ENCODE measurements at regions not wholly inside any gene's neighbourhood (a gene's known extent, or its start where the extent isn't known, plus 50 kb on each side); places are given as distances from the start of the nearest gene placed in this dataset.

- 75% methylated on average over 1 of the region's 1 CpG for WGBS
- H3K4me3 ChIP-seq (ENCODE audit: low read length in 2 of 2): no peak overlapping the region
- H3K9me3 ChIP-seq (ENCODE audit: control insufficient read depth in 2 of 2, insufficient read depth in 1 of 2, low read length in 1 of 2): no peaks in the 10 kb centered on the region
- no peaks in the 10 kb centered on the region for H3K4me1 ChIP-seq (ENCODE audit: control insufficient read depth in 2 of 2, insufficient read depth in 2 of 2, low read length in 2 of 2)
- no peak for DNase-seq (ENCODE audit: low read depth in 6 of 9, low spot score in 9 of 9)
- no peak overlapping the region for H3K27ac ChIP-seq (ENCODE audit: low read depth in 1 of 2, low read length in 1 of 2)
- no peaks in the 10 kb centered on the region for H3K27me3 ChIP-seq (ENCODE audit: control insufficient read depth in 2 of 2, insufficient read depth in 1 of 2, low read length in 1 of 2)
- no peaks in the 10 kb centered on the region for H3K36me3 ChIP-seq (ENCODE audit: control insufficient read depth in 2 of 2, insufficient read depth in 2 of 2, low read length in 1 of 2)
These were observed 437.4 kb downstream of the PIK3C3 start for GRCh38 chr18:42392416-42392815.

GRCh38 chr18:42392926-42393325 is 437.9 kb downstream of the PIK3C3 start:
- Histone ChIP-seq H3K4me3 (ENCODE audit: low read length in 2 of 2) (no peak overlapping the region), H3K4me1 (ENCODE audit: control insufficient read depth in 2 of 2, insufficient read depth in 2 of 2, low read length in 2 of 2) (no peaks in the 10 kb centered on the region), H3K36me3 (ENCODE audit: control insufficient read depth in 2 of 2, insufficient read depth in 2 of 2, low read length in 1 of 2) (no peaks in the 10 kb centered on the region), H3K27me3 (ENCODE audit: control insufficient read depth in 2 of 2, insufficient read depth in 1 of 2, low read length in 1 of 2) (no peaks in the 10 kb centered on the region), H3K27ac (ENCODE audit: low read depth in 1 of 2, low read length in 1 of 2) (no peak overlapping the region), H3K9me3 (ENCODE audit: control insufficient read depth in 2 of 2, insufficient read depth in 1 of 2, low read length in 1 of 2) (no peaks in the 10 kb centered on the region)
- 87% methylated on average over 3 of the region's 3 CpGs for whole genome bisulfite sequencing
- DNase-seq (ENCODE audit: low read depth in 6 of 9, low spot score in 9 of 9): no peak

GRCh38 chr18:42394238-42394637 is 439.2 kb downstream of the PIK3C3 start:
- Histone ChIP-seq H3K27ac (ENCODE audit: low read depth in 1 of 2, low read length in 1 of 2) (no peak overlapping the region), H3K9me3 (ENCODE audit: control insufficient read depth in 2 of 2, insufficient read depth in 1 of 2, low read length in 1 of 2) (no peaks in the 10 kb centered on the region), H3K4me1 (ENCODE audit: control insufficient read depth in 2 of 2, insufficient read depth in 2 of 2, low read length in 2 of 2) (no peaks in the 10 kb centered on the region), H3K4me3 (ENCODE audit: low read length in 2 of 2) (no peak overlapping the region), H3K27me3 (ENCODE audit: control insufficient read depth in 2 of 2, insufficient read depth in 1 of 2, low read length in 1 of 2) (no peaks in the 10 kb centered on the region), H3K36me3 (ENCODE audit: control insufficient read depth in 2 of 2, insufficient read depth in 2 of 2, low read length in 1 of 2) (no peaks in the 10 kb centered on the region)
- DNase-seq (ENCODE audit: low read depth in 6 of 9, low spot score in 9 of 9): no peak

- WGBS: 94% methylated on average over 4 of the region's 4 CpGs
- no peaks in the 10 kb centered on the region for H3K4me1 ChIP-seq (ENCODE audit: control insufficient read depth in 2 of 2, insufficient read depth in 2 of 2, low read length in 2 of 2)
- no peak for DNase-seq (ENCODE audit: low read depth in 6 of 9, low spot score in 9 of 9)
- no peaks in the 10 kb centered on the region for H3K36me3 ChIP-seq (ENCODE audit: control insufficient read depth in 2 of 2, insufficient read depth in 2 of 2, low read length in 1 of 2)
- H3K27me3 ChIP-seq (ENCODE audit: control insufficient read depth in 2 of 2, insufficient read depth in 1 of 2, low read length in 1 of 2): no peaks in the 10 kb centered on the region
- H3K4me3 ChIP-seq (ENCODE audit: low read length in 2 of 2): no peak overlapping the region
- no peaks in the 10 kb centered on the region for H3K9me3 ChIP-seq (ENCODE audit: control insufficient read depth in 2 of 2, insufficient read depth in 1 of 2, low read length in 1 of 2)
- no peak overlapping the region for H3K27ac ChIP-seq (ENCODE audit: low read depth in 1 of 2, low read length in 1 of 2)
These were observed 446.2 kb downstream of the PIK3C3 start for GRCh38 chr18:42401131-42401673.

GRCh38 chr18:42404151-42404550 is 449.1 kb downstream of the PIK3C3 start:
- H3K9me3 ChIP-seq (ENCODE audit: control insufficient read depth in 2 of 2, insufficient read depth in 1 of 2, low read length in 1 of 2): peaks cover 0 to 9% of the 10 kb centered on the region in 2 donors
- H3K27me3 ChIP-seq (ENCODE audit: control insufficient read depth in 2 of 2, insufficient read depth in 1 of 2, low read length in 1 of 2): no peaks in the 10 kb centered on the region
- H3K27ac ChIP-seq (ENCODE audit: low read depth in 1 of 2, low read length in 1 of 2): no peak overlapping the region
- no peak overlapping the region for H3K4me3 ChIP-seq (ENCODE audit: low read length in 2 of 2)
- H3K4me1 ChIP-seq (ENCODE audit: control insufficient read depth in 2 of 2, insufficient read depth in 2 of 2, low read length in 2 of 2): no peaks in the 10 kb centered on the region
- DNase-seq (ENCODE audit: low read depth in 6 of 9, low spot score in 9 of 9): no peak
- WGBS: 79% methylated on average over 2 of the region's 2 CpGs
- H3K36me3 ChIP-seq (ENCODE audit: control insufficient read depth in 2 of 2, insufficient read depth in 2 of 2, low read length in 1 of 2): no peaks in the 10 kb centered on the region

- Histone ChIP-seq H3K9me3 (ENCODE audit: control insufficient read depth in 2 of 2, insufficient read depth in 1 of 2, low read length in 1 of 2) (peaks cover 0 to 9% of the 10 kb centered on the region in 2 donors), H3K4me1 (ENCODE audit: control insufficient read depth in 2 of 2, insufficient read depth in 2 of 2, low read length in 2 of 2) (no peaks in the 10 kb centered on the region), H3K36me3 (ENCODE audit: control insufficient read depth in 2 of 2, insufficient read depth in 2 of 2, low read length in 1 of 2) (no peaks in the 10 kb centered on the region), H3K27me3 (ENCODE audit: control insufficient read depth in 2 of 2, insufficient read depth in 1 of 2, low read length in 1 of 2) (no peaks in the 10 kb centered on the region), H3K4me3 (ENCODE audit: low read length in 2 of 2) (no peak overlapping the region), H3K27ac (ENCODE audit: low read depth in 1 of 2, low read length in 1 of 2) (no peak overlapping the region)
- DNase-seq (ENCODE audit: low read depth in 6 of 9, low spot score in 9 of 9): no peak
- WGBS: 75% methylated on average over 5 of the region's 5 CpGs
These were observed 454.0 kb downstream of the PIK3C3 start for GRCh38 chr18:42409005-42409404.

- Histone ChIP-seq H3K27ac (ENCODE audit: low read depth in 1 of 2, low read length in 1 of 2) (no peak overlapping the region), H3K27me3 (ENCODE audit: control insufficient read depth in 2 of 2, insufficient read depth in 1 of 2, low read length in 1 of 2) (no peaks in the 10 kb centered on the region), H3K36me3 (ENCODE audit: control insufficient read depth in 2 of 2, insufficient read depth in 2 of 2, low read length in 1 of 2) (no peaks in the 10 kb centered on the region), H3K9me3 (ENCODE audit: control insufficient read depth in 2 of 2, insufficient read depth in 1 of 2, low read length in 1 of 2) (peaks cover 0 to 9% of the 10 kb centered on the region in 2 donors), H3K4me3 (ENCODE audit: low read length in 2 of 2) (no peak overlapping the region), H3K4me1 (ENCODE audit: control insufficient read depth in 2 of 2, insufficient read depth in 2 of 2, low read length in 2 of 2) (no peaks in the 10 kb centered on the region)
- no peak for DNase-seq (ENCODE audit: low read depth in 6 of 9, low spot score in 9 of 9)
- WGBS: 86% methylated on average over 2 of the region's 2 CpGs
These were observed 457.2 kb downstream of the PIK3C3 start for GRCh38 chr18:42412281-42412680.

- WGBS: 97% methylated on average over 2 of the region's 2 CpGs
- Histone ChIP-seq H3K27ac (ENCODE audit: low read depth in 1 of 2, low read length in 1 of 2) (no peak overlapping the region), H3K4me3 (ENCODE audit: low read length in 2 of 2) (no peak overlapping the region), H3K4me1 (ENCODE audit: control insufficient read depth in 2 of 2, insufficient read depth in 2 of 2, low read length in 2 of 2) (no peaks in the 10 kb centered on the region), H3K27me3 (ENCODE audit: control insufficient read depth in 2 of 2, insufficient read depth in 1 of 2, low read length in 1 of 2) (no peaks in the 10 kb centered on the region), H3K36me3 (ENCODE audit: control insufficient read depth in 2 of 2, insufficient read depth in 2 of 2, low read length in 1 of 2) (no peaks in the 10 kb centered on the region), H3K9me3 (ENCODE audit: control insufficient read depth in 2 of 2, insufficient read depth in 1 of 2, low read length in 1 of 2) (peaks cover 0 to 9% of the 10 kb centered on the region in 2 donors)
- DNase-seq (ENCODE audit: low read depth in 6 of 9, low spot score in 9 of 9): no peak
These were observed 457.9 kb downstream of the PIK3C3 start for GRCh38 chr18:42412896-42413295.

- 96% methylated on average over 1 of the region's 1 CpG for WGBS
- Histone ChIP-seq H3K27ac (ENCODE audit: low read depth in 1 of 2, low read length in 1 of 2) (no peak overlapping the region), H3K27me3 (ENCODE audit: control insufficient read depth in 2 of 2, insufficient read depth in 1 of 2, low read length in 1 of 2) (no peaks in the 10 kb centered on the region), H3K4me1 (ENCODE audit: control insufficient read depth in 2 of 2, insufficient read depth in 2 of 2, low read length in 2 of 2) (no peaks in the 10 kb centered on the region), H3K36me3 (ENCODE audit: control insufficient read depth in 2 of 2, insufficient read depth in 2 of 2, low read length in 1 of 2) (no peaks in the 10 kb centered on the region), H3K4me3 (ENCODE audit: low read length in 2 of 2) (no peak overlapping the region), H3K9me3 (ENCODE audit: control insufficient read depth in 2 of 2, insufficient read depth in 1 of 2, low read length in 1 of 2) (peaks cover 0 to 3% of the 10 kb centered on the region in 2 donors)
- DNase-seq (ENCODE audit: low read depth in 6 of 9, low spot score in 9 of 9): no peak
These were observed 458.8 kb downstream of the PIK3C3 start for GRCh38 chr18:42413870-42414269.
